Natural killer cell (primary cell): ENCODE measurements at regions not wholly inside any gene's neighbourhood (a gene's known extent, or its start where the extent isn't known, plus 50 kb on each side); places are given as distances from the start of the nearest gene placed in this dataset.

Experiments
- ATAC-seq, 3 donors: fragments of 150-1000 bp in 2 of 3; fragments of 200-7000 bp in 1 of 3; cut with Tn5 transposase; 1 replicate in 1 of 3; 2 replicates in 2 of 3; pipeline ENCODE4 v1.10.0; 2021; ENCODE audit warnings: mild to moderate bottlenecking in 2 of 3, moderate library complexity in 2 of 3
- DNase-seq, 2 donors: peaks; one replicate each; pipeline versions ENCODE4 v3.0.0 to v3.0.0-alpha.2; 2013 to 2021; ENCODE audit warnings: mixed read lengths in 1 of 2
- H3K27ac ChIP-seq: one replicate; pipeline ENCODE4 v1.5.1; 2013; ENCODE audit warnings: mild to moderate bottlenecking, low read length
- H3K27me3 ChIP-seq: one replicate; pipeline ENCODE4 v1.6.1; 2013; ENCODE audit warnings: low read length; ENCODE audit not compliant: control insufficient read depth, insufficient read depth
- H3K36me3 ChIP-seq: one replicate; pipeline ENCODE4 v1.6.1; 2013; ENCODE audit warnings: low read length; ENCODE audit not compliant: control insufficient read depth, insufficient read depth
- H3K4me1 ChIP-seq: one replicate; pipeline ENCODE4 v1.6.1; 2013; ENCODE audit warnings: low read length; ENCODE audit not compliant: control insufficient read depth, insufficient read depth
- H3K4me3 ChIP-seq: one replicate; pipeline ENCODE4 v1.5.1; 2013; ENCODE audit warnings: low read length
- H3K9me3 ChIP-seq: one replicate; pipeline ENCODE4 v1.6.1; 2013; ENCODE audit warnings: low read length; ENCODE audit not compliant: control insufficient read depth, insufficient read depth
- H3K27ac Mint-ChIP-seq, 2 donors: one replicate each; pipeline ENCODE4 v1.8.0; 2022; ENCODE audit warnings: mild to moderate bottlenecking in 2 of 2, mixed read lengths in 2 of 2, moderate library complexity in 1 of 2
- H3K27me3 Mint-ChIP-seq, 2 donors: one replicate each; pipeline ENCODE4 v1.8.0; 2022; ENCODE audit warnings: low read depth in 2 of 2, mixed read lengths in 2 of 2
- H3K36me3 Mint-ChIP-seq: one replicate; pipeline ENCODE4 v1.8.0; 2022; ENCODE audit warnings: mixed read lengths
- H3K4me1 Mint-ChIP-seq, 2 donors: one replicate each; pipeline ENCODE4 v1.8.0; 2022; ENCODE audit warnings: mixed read lengths in 2 of 2
- H3K4me3 Mint-ChIP-seq: one replicate; pipeline ENCODE4 v1.8.0; 2022; ENCODE audit warnings: mild to moderate bottlenecking, moderate library complexity, mixed read lengths
- H3K9me3 Mint-ChIP-seq, 2 donors: one replicate each; pipeline ENCODE4 v1.8.0; 2022; ENCODE audit warnings: mixed read lengths in 2 of 2
- WGBS: methylation state at CpG from one replicate; pipeline ENCODE4 v1.1.7; 2013; ENCODE audit warnings: missing lambda C conversion rate; ENCODE audit not compliant: insufficient coverage; 5-methylcytosine and 5-hydroxymethylcytosine counted together
- intact Hi-C: fragments of 100-400 bp; cut with micrococcal nuclease; formaldehyde crosslinking; loops from one replicate; pipeline ENCODE4 v1.14.2; 2022
- TF ChIP-seq, protein P1 (sequence below): fragments of 200-600 bp; IDR thresholded peaks from one replicate; pipeline ENCODE4 v1.8.0; 2022; ENCODE audit warnings: antibody characterized with exemption

DNA sequence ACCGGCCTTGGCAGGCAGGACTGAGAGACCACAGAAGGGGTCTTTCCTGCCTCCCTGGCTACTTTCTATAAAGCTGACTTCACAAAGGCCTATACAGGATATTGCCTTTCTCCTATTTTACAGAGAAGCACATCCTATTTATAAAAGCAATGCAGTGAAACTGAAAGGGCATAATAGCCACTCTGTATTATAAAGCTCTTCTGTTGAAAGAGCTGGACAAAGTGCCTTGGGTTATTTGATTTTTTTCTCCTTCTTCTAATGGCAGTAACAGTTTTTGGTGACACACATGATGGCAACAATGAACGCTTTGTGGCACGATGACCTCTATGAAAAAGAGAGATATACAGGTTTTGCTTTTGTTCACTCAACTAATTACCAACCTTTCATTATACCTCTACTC lies 281.1 kb downstream of the ZNF516 start:
- intact Hi-C loops, result no loop called here
- no peaks in the 10 kb centered on the region for H3K27me3 ChIP-seq
- DNase-seq (no peak), ATAC-seq (no peak)
- Mint-ChIP-seq H3K36me3 (no peaks in the 10 kb centered on the region), H3K4me1 (no peaks in the 10 kb centered on the region), H3K4me3 (no peak overlapping the region), H3K27ac (no peak overlapping the region), H3K9me3 (no peaks in the 10 kb centered on the region), H3K27me3 (peaks cover 4 to 6% of the 10 kb centered on the region in 2 donors)
- H3K4me1 ChIP-seq, result no peaks in the 10 kb centered on the region
- WGBS, result 86% methylated on average over 3 of the region's 3 CpGs
- TF ChIP-seq, protein P1, sequence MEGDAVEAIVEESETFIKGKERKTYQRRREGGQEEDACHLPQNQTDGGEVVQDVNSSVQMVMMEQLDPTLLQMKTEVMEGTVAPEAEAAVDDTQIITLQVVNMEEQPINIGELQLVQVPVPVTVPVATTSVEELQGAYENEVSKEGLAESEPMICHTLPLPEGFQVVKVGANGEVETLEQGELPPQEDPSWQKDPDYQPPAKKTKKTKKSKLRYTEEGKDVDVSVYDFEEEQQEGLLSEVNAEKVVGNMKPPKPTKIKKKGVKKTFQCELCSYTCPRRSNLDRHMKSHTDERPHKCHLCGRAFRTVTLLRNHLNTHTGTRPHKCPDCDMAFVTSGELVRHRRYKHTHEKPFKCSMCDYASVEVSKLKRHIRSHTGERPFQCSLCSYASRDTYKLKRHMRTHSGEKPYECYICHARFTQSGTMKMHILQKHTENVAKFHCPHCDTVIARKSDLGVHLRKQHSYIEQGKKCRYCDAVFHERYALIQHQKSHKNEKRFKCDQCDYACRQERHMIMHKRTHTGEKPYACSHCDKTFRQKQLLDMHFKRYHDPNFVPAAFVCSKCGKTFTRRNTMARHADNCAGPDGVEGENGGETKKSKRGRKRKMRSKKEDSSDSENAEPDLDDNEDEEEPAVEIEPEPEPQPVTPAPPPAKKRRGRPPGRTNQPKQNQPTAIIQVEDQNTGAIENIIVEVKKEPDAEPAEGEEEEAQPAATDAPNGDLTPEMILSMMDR, result no peak
- H3K27ac ChIP-seq, result no peak overlapping the region
- no peaks in the 10 kb centered on the region for H3K9me3 ChIP-seq
- no peaks in the 10 kb centered on the region for H3K36me3 ChIP-seq
- H3K4me3 ChIP-seq, result no peak overlapping the region

DNA sequence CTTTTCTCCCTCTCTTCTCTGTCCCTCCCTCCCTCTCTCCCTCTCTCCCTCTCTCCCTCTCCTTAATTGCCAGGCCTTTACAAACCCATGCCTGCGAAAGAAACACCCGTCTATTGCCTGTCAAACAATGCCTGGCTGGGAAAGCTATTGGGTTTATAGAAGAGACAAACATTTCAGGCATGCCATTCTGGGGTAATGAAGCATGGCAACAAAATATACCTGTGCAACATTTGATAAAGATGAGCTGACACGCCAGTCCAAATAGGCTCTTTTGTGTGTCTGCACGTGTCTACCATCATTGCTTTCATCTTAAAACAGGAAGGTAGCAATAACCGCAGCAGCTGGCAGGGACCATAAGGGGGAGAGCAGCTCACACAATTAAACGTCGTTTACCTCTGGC lies 282.1 kb downstream of the ZNF516 start:
- H3K27ac Mint-ChIP-seq, result no peak overlapping the region
- Histone ChIP-seq H3K4me1 (no peaks in the 10 kb centered on the region), H3K36me3 (no peaks in the 10 kb centered on the region), H3K9me3 (no peaks in the 10 kb centered on the region), H3K27ac (no peak overlapping the region), H3K27me3 (no peaks in the 10 kb centered on the region), H3K4me3 (no peak overlapping the region)
- peaks cover 7% of the 10 kb centered on the region in 2 donors for H3K27me3 Mint-ChIP-seq
- no peaks in the 10 kb centered on the region for H3K36me3 Mint-ChIP-seq
- ATAC-seq, result no peak
- peak in 1 of 2 donors; percentile 47 for DNase-seq
- TF ChIP-seq, protein P1, result no peak
- H3K9me3 Mint-ChIP-seq, result no peaks in the 10 kb centered on the region
- no peaks in the 10 kb centered on the region for H3K4me1 Mint-ChIP-seq
- 27% methylated on average over 7 of the region's 7 CpGs for WGBS
- intact Hi-C loops, result no loop called here
- H3K4me3 Mint-ChIP-seq, result no peak overlapping the region

DNA sequence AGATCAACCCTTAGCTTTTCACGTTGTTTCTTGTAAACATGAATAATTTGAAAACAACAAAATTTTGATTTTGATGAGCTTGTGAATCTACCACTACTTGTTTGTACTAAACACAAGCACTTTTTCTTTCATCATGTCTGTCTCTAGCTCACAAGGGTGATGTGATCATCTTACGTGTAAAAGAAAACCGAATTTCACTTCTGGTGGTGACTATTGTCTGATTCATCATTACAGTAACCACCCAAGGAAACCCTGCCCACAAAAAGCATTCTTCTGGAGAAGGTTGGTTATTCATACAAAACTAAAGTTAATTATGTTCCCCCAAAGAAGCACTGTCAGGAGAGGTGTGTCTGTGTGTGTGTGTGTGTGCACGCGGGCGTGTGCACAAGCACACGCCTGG lies 285.4 kb downstream of the ZNF516 start:
- TF ChIP-seq, protein P1, result no peak
- peak in 1 of 3 donors; percentile 54 for ATAC-seq
- 81% methylated on average over 7 of the region's 7 CpGs for WGBS
- Mint-ChIP-seq H3K27me3 (peaks cover 7 to 11% of the 10 kb centered on the region in 2 donors), H3K36me3 (no peaks in the 10 kb centered on the region), H3K9me3 (no peaks in the 10 kb centered on the region), H3K4me1 (no peaks in the 10 kb centered on the region), H3K27ac (no peak overlapping the region), H3K4me3 (no peak overlapping the region)
- H3K4me1 ChIP-seq, result no peaks in the 10 kb centered on the region
- H3K27me3 ChIP-seq, result no peaks in the 10 kb centered on the region
- no peaks in the 10 kb centered on the region for H3K36me3 ChIP-seq
- intact Hi-C loops, result no loop called here
- DNase-seq, result no peak
- H3K9me3 ChIP-seq, result no peaks in the 10 kb centered on the region
- H3K27ac ChIP-seq, result no peak overlapping the region
- H3K4me3 ChIP-seq, result no peak overlapping the region

DNA sequence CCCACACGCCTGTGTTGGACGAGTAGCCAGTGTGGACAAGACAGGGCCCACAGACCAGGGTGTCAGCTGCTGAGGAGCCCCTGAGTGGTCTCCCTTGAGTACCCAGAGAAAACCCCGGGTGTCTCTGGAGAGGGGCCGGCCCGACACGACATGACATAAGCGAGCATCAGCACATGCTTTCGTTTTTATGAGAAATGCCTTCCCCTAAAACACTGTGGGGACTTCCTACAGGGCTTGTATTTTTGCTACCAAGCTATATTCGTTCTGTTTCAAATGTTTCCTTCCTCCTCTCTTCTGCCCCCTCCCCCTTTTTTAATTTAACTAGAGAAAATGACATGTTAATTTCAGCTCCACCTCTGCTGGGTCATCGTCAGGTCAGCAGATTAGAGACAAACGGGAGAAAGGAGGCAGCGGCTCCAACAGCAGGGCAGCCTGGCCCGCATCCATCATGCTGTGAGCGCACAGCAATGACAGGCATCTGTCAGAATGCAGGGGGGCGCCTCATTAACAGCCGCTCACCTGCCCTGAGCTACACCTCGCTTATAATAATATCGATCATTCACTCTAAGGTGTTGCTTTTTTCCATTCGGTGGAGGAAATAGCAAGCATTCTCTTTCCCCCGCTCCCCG lies 286.2 kb downstream of the ZNF516 start:
- H3K4me3 ChIP-seq, result no peak overlapping the region
- H3K27ac ChIP-seq, result no peak overlapping the region
- Mint-ChIP-seq H3K9me3 (peaks cover 0 to under 1% of the 10 kb centered on the region in 2 donors), H3K36me3 (no peaks in the 10 kb centered on the region), H3K27me3 (peaks cover 7 to 14% of the 10 kb centered on the region in 2 donors), H3K4me3 (peak overlapping the region; percentile 25), H3K4me1 (no peaks in the 10 kb centered on the region), H3K27ac (peak overlapping the region in 1 of 2 donors; percentile 41)
- no peaks in the 10 kb centered on the region for H3K27me3 ChIP-seq
- no peaks in the 10 kb centered on the region for H3K4me1 ChIP-seq
- TF ChIP-seq, protein P1, result no peak
- ATAC-seq (peak in 2 of 3 donors; percentile 46 to 54), DNase-seq (no peak)
- WGBS, result 50% methylated on average over 21 of the region's 21 CpGs
- H3K9me3 ChIP-seq, result no peaks in the 10 kb centered on the region
- intact Hi-C loops, result no loop called here
- no peaks in the 10 kb centered on the region for H3K36me3 ChIP-seq
